ENCODE measurements at regions not wholly inside any gene's neighbourhood (a gene's known extent, or its start where the extent isn't known, plus 50 kb on each side); places are given as distances from the start of the nearest gene placed in this dataset.

DNA sequence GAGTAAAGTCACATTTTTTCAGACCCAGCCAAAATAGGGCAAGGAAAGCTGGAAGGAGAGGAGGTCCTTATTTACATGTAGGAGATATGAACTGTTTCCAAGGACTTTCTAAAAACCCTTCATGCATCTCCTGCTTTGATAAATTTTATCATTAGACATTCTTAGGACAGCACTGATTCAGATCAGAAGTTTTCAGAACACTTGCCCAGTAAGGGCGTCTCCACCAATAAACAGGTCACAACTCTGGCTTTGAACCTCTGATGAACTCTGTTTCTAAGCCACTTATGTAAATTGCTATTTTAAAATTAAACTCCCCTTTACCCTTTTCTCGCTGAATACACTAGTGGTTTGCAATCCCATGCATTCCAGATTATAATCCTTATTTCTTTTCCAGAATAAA is 505.3 kb upstream of the SLIT2 start:
- no peak overlapping the region for H3K4me2 ChIP-seq (ENCODE audit: low read length)
- no peaks in the 10 kb centered on the region for H3K9me3 ChIP-seq (ENCODE audit: control insufficient read depth, insufficient read depth, low read length)
- H3K9me2 ChIP-seq (replicated peaks; ENCODE audit: control insufficient read depth, low read length): no peaks in the 10 kb centered on the region
- H3K4me1 ChIP-seq (ENCODE audit: control insufficient read depth, low read length): no peaks in the 10 kb centered on the region
- H3K27me3 ChIP-seq (ENCODE audit: control insufficient read depth, low read length): no peaks in the 10 kb centered on the region
- H4K20me1 ChIP-seq (ENCODE audit: control insufficient read depth, insufficient read depth, low read depth, low read length): no peaks in the 10 kb centered on the region
- no peak for TF ChIP-seq EZH2phosphoT487 (IDR thresholded peaks at IDR 0.05; ENCODE audit: borderline replicate concordance, low read length)
- TF ChIP-seq, protein P1, sequence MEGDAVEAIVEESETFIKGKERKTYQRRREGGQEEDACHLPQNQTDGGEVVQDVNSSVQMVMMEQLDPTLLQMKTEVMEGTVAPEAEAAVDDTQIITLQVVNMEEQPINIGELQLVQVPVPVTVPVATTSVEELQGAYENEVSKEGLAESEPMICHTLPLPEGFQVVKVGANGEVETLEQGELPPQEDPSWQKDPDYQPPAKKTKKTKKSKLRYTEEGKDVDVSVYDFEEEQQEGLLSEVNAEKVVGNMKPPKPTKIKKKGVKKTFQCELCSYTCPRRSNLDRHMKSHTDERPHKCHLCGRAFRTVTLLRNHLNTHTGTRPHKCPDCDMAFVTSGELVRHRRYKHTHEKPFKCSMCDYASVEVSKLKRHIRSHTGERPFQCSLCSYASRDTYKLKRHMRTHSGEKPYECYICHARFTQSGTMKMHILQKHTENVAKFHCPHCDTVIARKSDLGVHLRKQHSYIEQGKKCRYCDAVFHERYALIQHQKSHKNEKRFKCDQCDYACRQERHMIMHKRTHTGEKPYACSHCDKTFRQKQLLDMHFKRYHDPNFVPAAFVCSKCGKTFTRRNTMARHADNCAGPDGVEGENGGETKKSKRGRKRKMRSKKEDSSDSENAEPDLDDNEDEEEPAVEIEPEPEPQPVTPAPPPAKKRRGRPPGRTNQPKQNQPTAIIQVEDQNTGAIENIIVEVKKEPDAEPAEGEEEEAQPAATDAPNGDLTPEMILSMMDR (IDR thresholded peaks at IDR 0.05; ENCODE audit: low read depth, low read length, poor library complexity, severe bottlenecking): no peak
- no peak overlapping the region for H3K4me3 ChIP-seq (ENCODE audit: low read length)
- H3K27ac ChIP-seq (ENCODE audit: low read depth, low read length): no peak overlapping the region
- H3K36me3 ChIP-seq (ENCODE audit: control insufficient read depth, low read length): no peaks in the 10 kb centered on the region
- H3K79me2 ChIP-seq (ENCODE audit: control insufficient read depth, low read length): no peaks in the 10 kb centered on the region
- H3F3A ChIP-seq (ENCODE audit: control insufficient read depth, insufficient read depth): no peaks in the 10 kb centered on the region

DNA sequence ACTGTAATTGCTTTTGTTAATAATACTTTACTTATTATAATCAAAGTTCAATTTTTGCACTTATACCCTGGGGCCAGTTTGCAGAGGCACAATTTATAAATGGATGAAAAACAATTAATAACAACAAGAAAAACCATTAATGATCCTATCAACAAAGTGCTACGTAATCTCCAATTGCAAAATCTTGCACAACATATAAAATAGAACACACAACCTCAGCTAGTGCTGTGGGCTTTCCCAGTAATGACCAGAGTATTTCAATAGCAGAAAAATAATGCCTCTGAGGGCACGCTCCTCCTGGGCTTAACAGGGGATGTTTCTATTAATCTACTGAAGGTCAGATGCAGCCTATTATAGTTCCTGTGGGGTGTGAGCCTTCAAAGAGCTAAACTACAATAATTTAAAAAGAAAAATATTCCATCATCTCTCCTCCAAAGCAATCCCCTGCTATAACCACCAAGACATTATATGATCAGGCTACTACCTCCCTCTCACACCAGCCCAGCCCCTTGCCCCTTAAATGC is 508.5 kb upstream of the SLIT2 start:
- no peak overlapping the region for H3K4me2 ChIP-seq (ENCODE audit: low read length)
- no peak for TF ChIP-seq EZH2phosphoT487 (IDR thresholded peaks at IDR 0.05; ENCODE audit: borderline replicate concordance, low read length)
- TF ChIP-seq, protein P1 (IDR thresholded peaks at IDR 0.05; ENCODE audit: low read depth, low read length, poor library complexity, severe bottlenecking): no peak

DNA sequence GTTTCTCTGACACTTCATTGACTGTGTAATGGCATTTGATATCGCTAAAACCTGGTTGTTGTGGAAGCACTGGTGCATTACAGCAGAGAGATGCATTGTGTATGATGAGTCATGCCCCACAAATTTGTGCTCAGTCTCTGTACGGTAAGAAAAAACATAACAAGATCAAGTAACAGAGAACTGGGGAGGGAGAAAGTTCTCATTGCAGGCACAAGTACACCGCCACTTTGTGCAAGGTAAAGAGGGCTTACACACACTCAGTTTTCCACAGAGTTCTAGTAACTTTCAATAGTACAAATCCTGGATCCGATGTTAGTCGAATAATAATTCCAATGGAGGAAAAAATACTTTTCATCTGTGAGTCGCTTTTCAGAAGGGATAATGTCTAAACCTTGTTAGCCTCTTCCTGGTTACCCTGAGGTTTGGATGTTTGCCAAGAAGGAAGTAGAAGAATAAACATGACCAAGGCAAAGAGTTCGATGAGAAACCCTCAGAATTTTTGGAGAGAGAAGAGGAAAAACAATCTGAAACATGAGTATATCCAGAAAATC is 512.5 kb upstream of the SLIT2 start:
- Histone ChIP-seq H3K27ac (ENCODE audit: low read depth, low read length) (no peak overlapping the region), H3F3A (ENCODE audit: control insufficient read depth, insufficient read depth) (no peaks in the 10 kb centered on the region), H3K36me3 (ENCODE audit: control insufficient read depth, low read length) (no peaks in the 10 kb centered on the region), H3K79me2 (ENCODE audit: control insufficient read depth, low read length) (no peaks in the 10 kb centered on the region), H3K9me2 (replicated peaks; ENCODE audit: control insufficient read depth, low read length) (no peaks in the 10 kb centered on the region), H3K27me3 (ENCODE audit: control insufficient read depth, low read length) (no peaks in the 10 kb centered on the region), H3K4me2 (ENCODE audit: low read length) (no peak overlapping the region), H3K9me3 (ENCODE audit: control insufficient read depth, insufficient read depth, low read length) (no peaks in the 10 kb centered on the region), H4K20me1 (ENCODE audit: control insufficient read depth, insufficient read depth, low read depth, low read length) (no peaks in the 10 kb centered on the region), H3K4me3 (ENCODE audit: low read length) (no peak overlapping the region), H3K4me1 (ENCODE audit: control insufficient read depth, low read length) (no peaks in the 10 kb centered on the region)
- TF ChIP-seq, protein P1 (IDR thresholded peaks at IDR 0.05; ENCODE audit: low read depth, low read length, poor library complexity, severe bottlenecking): no peak
- TF ChIP-seq EZH2phosphoT487 (IDR thresholded peaks at IDR 0.05; ENCODE audit: borderline replicate concordance, low read length): no peak

More for the DNA sequence above, 508.5 kb upstream of the SLIT2 start:
- Histone ChIP-seq H3K27me3 (ENCODE audit: control insufficient read depth, low read length) (no peaks in the 10 kb centered on the region), H3K9me3 (ENCODE audit: control insufficient read depth, insufficient read depth, low read length) (no peaks in the 10 kb centered on the region), H3K27ac (ENCODE audit: low read depth, low read length) (no peak overlapping the region), H3F3A (ENCODE audit: control insufficient read depth, insufficient read depth) (no peaks in the 10 kb centered on the region), H3K4me1 (ENCODE audit: control insufficient read depth, low read length) (no peaks in the 10 kb centered on the region), H3K79me2 (ENCODE audit: control insufficient read depth, low read length) (no peaks in the 10 kb centered on the region), H3K36me3 (ENCODE audit: control insufficient read depth, low read length) (no peaks in the 10 kb centered on the region), H3K9me2 (replicated peaks; ENCODE audit: control insufficient read depth, low read length) (no peaks in the 10 kb centered on the region), H3K4me3 (ENCODE audit: low read length) (no peak overlapping the region), H4K20me1 (ENCODE audit: control insufficient read depth, insufficient read depth, low read depth, low read length) (no peaks in the 10 kb centered on the region)

Data from DOHH2 (cell line).